Stomach (tissue), 8 donors: ENCODE measurements at regions not wholly inside any gene's neighbourhood (a gene's known extent, or its start where the extent isn't known, plus 50 kb on each side); places are given as distances from the start of the nearest gene placed in this dataset.

Experiments
- DNase-seq, 2 donors: peaks; one replicate each; pipeline versions ENCODE4 v3.0.0 to v3.0.0-alpha.2; 2013 to 2019
- H3K27ac ChIP-seq, 5 donors: fragments of 200-600 bp in 4 of 5; sonication (generic) in 4 of 5; one replicate each; pipeline ENCODE4 v1.5.1; 2013 to 2019; ENCODE audit warnings: mild to moderate bottlenecking in 1 of 5, moderate library complexity in 1 of 5
- H3K27me3 ChIP-seq, 3 donors: fragments of 200-600 bp; sonication (generic); one replicate each; pipeline ENCODE4 v1.5.1; 2017 to 2019; ENCODE audit warnings: mixed run types in 1 of 3
- H3K36me3 ChIP-seq, 4 donors: fragments of 200-600 bp; sonication (generic); 1 replicate in 3 of 4; 2 replicates in 1 of 4; pipeline ENCODE4 v1.5.1; 2016 to 2019
- H3K4me1 ChIP-seq, 4 donors: fragments of 200-600 bp; sonication (generic); one replicate each; pipeline ENCODE4 v1.5.1; 2016 to 2019
- H3K4me3 ChIP-seq, 4 donors: fragments of 200-600 bp; sonication (generic) in 3 of 4; one replicate each; pipeline ENCODE4 v1.5.1; 2016 to 2019; ENCODE audit warnings: mild to moderate bottlenecking in 1 of 4
- H3K9me3 ChIP-seq, 4 donors: fragments of 200-600 bp; sonication (generic); one replicate each; pipeline ENCODE4 v1.5.1; 2016 to 2019
- CTCF ChIP-seq, 7 experiments: fragments of 450-650 bp in 4 of 7; fragments of 200-600 bp in 3 of 7; sonication (generic) in 3 of 7; IDR thresholded peaks; one replicate each; pipeline ENCODE4 v1.5.1; 2016 to 2019; ENCODE audit warnings: antibody characterized with exemption in 7 of 7, control low read depth in 2 of 7, mild to moderate bottlenecking in 1 of 7
- EP300 ChIP-seq: sonication (generic); formaldehyde crosslinking; IDR thresholded peaks from one replicate; pipeline ENCODE4 v1.6.1; 2017; ENCODE audit warnings: antibody characterized with exemption
- POLR2A ChIP-seq, 4 donors: fragments of 450-650 bp; IDR thresholded peaks; one replicate each; pipeline ENCODE4 v1.6.1; 2016; ENCODE audit warnings: antibody characterized with exemption in 4 of 4, control low read depth in 2 of 4, mild to moderate bottlenecking in 1 of 4, moderate library complexity in 1 of 4
- POLR2AphosphoS5 ChIP-seq, 3 donors: sonication (generic); formaldehyde crosslinking; IDR thresholded peaks; one replicate each; pipeline ENCODE4 v1.6.1; 2016; ENCODE audit warnings: antibody characterized with exemption in 3 of 3
- WGBS, 5 donors: extraction: QIAGEN DNeasy Blood & Tissue Kit in 3 of 5; methylation state at CpG; one replicate each; pipeline versions ENCODE4 v1.1.5 to v1.1.7; 2013 to 2018; 5-methylcytosine and 5-hydroxymethylcytosine counted together
- intact Hi-C: fragments of 100-400 bp; cut with DNase I; formaldehyde crosslinking; loops from one replicate; pipeline ENCODE4 v1.15.1; 2023; ENCODE audit warnings: low total_unique reads
- donor health status: healthy with polysubstance abuse.
- donor health status: Bipolar disorder and iron deficiency.
- donor health status: healthy.

- intact Hi-C loops = no loop called here
- H3K4me3 ChIP-seq = no peak overlapping the region
- DNase-seq = no peak
- no peaks in the 10 kb centered on the region for H3K36me3 ChIP-seq
- 57 to 71% (median 65%) methylated on average over 2 of the region's 2 CpGs for WGBS, 5 donors
- no peaks in the 10 kb centered on the region for H3K4me1 ChIP-seq
- H3K27me3 ChIP-seq = no peaks in the 10 kb centered on the region
- no peaks in the 10 kb centered on the region for H3K9me3 ChIP-seq
- no peak overlapping the region for H3K27ac ChIP-seq
- no peak for TF ChIP-seq POLR2A (IDR thresholded peaks at IDR 0.05)
- TF ChIP-seq CTCF (IDR thresholded peaks at IDR 0.05) = no peak
- no peak for TF ChIP-seq POLR2AphosphoS5 (IDR thresholded peaks at IDR 0.05)
- TF ChIP-seq EP300 = no peak
These were observed 157.9 kb upstream of the CARD18 start for GRCh38 chr11:105297463-105297862.

DNA sequence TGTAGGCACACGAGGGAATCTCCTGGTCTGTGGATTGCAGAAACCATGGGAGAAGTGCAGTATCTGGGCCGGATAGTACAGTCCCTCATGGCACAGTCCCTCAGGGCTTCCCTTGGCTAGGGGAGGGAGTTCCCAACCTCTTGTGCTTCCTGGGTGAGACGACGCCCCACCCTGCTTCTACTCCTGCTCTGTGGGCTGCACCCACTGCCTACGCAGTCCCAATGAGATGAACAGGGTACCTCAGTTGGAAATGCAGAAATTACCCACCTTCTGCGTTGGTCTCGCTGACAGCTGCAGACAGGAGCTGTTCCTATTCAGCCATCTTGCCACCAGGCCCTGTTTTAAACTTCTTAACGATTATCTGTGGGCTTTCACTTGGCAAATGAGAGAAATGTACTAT, 157.2 kb upstream of the CARD18 start:
- 87 to 92% (median 90%) methylated on average over 8 of the region's 8 CpGs for WGBS, 5 donors
- H3K4me1 ChIP-seq = no peaks in the 10 kb centered on the region
- no peaks in the 10 kb centered on the region for H3K36me3 ChIP-seq
- no peaks in the 10 kb centered on the region for H3K27me3 ChIP-seq
- TF ChIP-seq POLR2A (IDR thresholded peaks at IDR 0.05) (no peak), CTCF (IDR thresholded peaks at IDR 0.05) (no peak), POLR2AphosphoS5 (IDR thresholded peaks at IDR 0.05) (no peak), EP300 (no peak)
- no peaks in the 10 kb centered on the region for H3K9me3 ChIP-seq
- H3K27ac ChIP-seq = no peak overlapping the region
- DNase-seq = no peak
- no peak overlapping the region for H3K4me3 ChIP-seq
- intact Hi-C loops = no loop called here

DNA sequence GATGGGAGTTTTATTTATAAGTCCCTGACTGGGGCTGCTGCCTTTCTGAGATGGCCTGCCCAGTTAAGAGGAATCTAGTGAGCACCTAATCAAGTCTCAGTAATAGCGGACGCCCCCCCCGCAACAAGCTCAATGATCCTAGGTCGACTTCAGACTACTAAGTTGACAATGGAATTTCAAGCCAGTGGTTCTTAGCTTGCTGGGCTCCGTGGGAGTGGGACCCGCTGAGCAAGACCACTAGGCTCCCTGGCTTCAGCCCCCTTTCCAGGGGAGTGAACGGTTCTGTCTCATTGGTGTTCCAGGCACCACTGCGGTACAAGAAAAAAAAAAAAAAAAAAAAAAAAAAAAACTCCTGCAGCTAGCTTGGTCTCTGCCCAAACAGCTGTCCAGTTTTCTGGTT, 156.8 kb upstream of the CARD18 start:
- no peaks in the 10 kb centered on the region for H3K9me3 ChIP-seq
- DNase-seq = no peak
- intact Hi-C loops = no loop called here
- H3K4me3 ChIP-seq = no peak overlapping the region
- H3K27ac ChIP-seq = no peak overlapping the region
- 92 to 97% (median 94%) methylated on average over 8 of the region's 8 CpGs for WGBS, 5 donors
- no peaks in the 10 kb centered on the region for H3K36me3 ChIP-seq
- no peak for TF ChIP-seq POLR2AphosphoS5 (IDR thresholded peaks at IDR 0.05)
- TF ChIP-seq EP300 = no peak
- TF ChIP-seq POLR2A (IDR thresholded peaks at IDR 0.05) = no peak
- no peak for TF ChIP-seq CTCF (IDR thresholded peaks at IDR 0.05)
- no peaks in the 10 kb centered on the region for H3K4me1 ChIP-seq
- no peaks in the 10 kb centered on the region for H3K27me3 ChIP-seq

- TF ChIP-seq POLR2AphosphoS5 (IDR thresholded peaks at IDR 0.05) = no peak
- no peak for TF ChIP-seq EP300
- no peak for TF ChIP-seq POLR2A (IDR thresholded peaks at IDR 0.05)
- no peak for TF ChIP-seq CTCF (IDR thresholded peaks at IDR 0.05)
- Histone ChIP-seq H3K9me3 (no peaks in the 10 kb centered on the region), H3K36me3 (no peaks in the 10 kb centered on the region), H3K4me1 (no peaks in the 10 kb centered on the region), H3K4me3 (no peak overlapping the region), H3K27me3 (no peaks in the 10 kb centered on the region), H3K27ac (no peak overlapping the region)
- DNase-seq = no peak
- intact Hi-C loops = no loop called here
- 52 to 65% (median 61%) methylated on average over 2 of the region's 2 CpGs for WGBS, 5 donors
These were observed 143.1 kb upstream of the CARD18 start for GRCh38 chr11:105282658-105283057.
